HL-60 (cell line): ENCODE measurements at regions not wholly inside any gene's neighbourhood (a gene's known extent, or its start where the extent isn't known, plus 50 kb on each side); places are given as distances from the start of the nearest gene placed in this dataset.

Experiments
- GABPA ChIP-seq: IDR thresholded peaks from 2 replicates; pipeline ENCODE4 v1.6.1; 2012; ENCODE audit warnings: low read depth
- POLR2AphosphoS5 ChIP-seq: IDR thresholded peaks from 2 replicates; pipeline ENCODE4 v1.6.1; 2012; ENCODE audit warnings: low read depth
- TF ChIP-seq, protein P1 (sequence below): IDR thresholded peaks from one replicate; pipeline ENCODE4 v1.5.1; 2011; ENCODE audit warnings: low read length, control low read depth, inconsistent platforms; ENCODE audit not compliant: insufficient read depth
- TF ChIP-seq, protein P2 (sequence below): IDR thresholded peaks from 2 replicates; pipeline ENCODE4 v1.6.1; 2012; ENCODE audit warnings: low read depth; ENCODE audit not compliant: insufficient replicate concordance

DNA sequence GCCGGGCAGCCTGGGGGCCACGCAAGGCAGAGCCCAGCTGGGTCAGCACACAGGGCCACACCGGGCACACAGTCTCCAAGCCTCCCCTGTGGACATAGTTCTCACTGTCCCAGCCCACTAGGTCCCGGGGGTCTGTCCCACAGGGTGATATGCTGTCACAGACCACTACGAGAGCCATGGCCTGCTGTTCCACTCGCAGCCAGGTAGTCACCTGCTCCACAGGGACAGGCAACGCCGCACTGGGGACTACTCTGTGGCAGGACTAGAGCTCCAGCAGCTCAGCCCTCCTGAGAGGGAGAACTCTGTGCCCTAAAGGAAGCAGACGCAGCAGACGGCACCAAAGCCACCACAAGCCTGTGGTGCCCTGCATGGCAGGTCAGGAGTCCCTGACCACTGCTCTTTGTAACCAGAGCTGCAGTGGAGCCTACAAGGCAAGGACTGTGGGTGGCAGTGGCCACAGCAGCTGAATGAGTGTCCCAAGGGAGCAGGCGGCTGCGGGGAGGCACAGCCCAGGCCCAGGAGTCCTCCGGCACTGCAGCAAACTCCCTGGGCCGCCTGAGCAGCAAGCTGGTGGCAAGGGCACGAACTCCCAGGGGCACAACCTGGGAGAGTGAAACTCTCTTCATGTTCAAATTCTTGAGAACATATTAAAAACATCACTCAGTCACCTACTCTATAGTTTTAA lies 171.2 kb upstream of the GRK3 start:
- TF ChIP-seq, protein P1, sequence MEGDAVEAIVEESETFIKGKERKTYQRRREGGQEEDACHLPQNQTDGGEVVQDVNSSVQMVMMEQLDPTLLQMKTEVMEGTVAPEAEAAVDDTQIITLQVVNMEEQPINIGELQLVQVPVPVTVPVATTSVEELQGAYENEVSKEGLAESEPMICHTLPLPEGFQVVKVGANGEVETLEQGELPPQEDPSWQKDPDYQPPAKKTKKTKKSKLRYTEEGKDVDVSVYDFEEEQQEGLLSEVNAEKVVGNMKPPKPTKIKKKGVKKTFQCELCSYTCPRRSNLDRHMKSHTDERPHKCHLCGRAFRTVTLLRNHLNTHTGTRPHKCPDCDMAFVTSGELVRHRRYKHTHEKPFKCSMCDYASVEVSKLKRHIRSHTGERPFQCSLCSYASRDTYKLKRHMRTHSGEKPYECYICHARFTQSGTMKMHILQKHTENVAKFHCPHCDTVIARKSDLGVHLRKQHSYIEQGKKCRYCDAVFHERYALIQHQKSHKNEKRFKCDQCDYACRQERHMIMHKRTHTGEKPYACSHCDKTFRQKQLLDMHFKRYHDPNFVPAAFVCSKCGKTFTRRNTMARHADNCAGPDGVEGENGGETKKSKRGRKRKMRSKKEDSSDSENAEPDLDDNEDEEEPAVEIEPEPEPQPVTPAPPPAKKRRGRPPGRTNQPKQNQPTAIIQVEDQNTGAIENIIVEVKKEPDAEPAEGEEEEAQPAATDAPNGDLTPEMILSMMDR: no peak
- TF ChIP-seq POLR2AphosphoS5: no peak
- TF ChIP-seq, protein P2, sequence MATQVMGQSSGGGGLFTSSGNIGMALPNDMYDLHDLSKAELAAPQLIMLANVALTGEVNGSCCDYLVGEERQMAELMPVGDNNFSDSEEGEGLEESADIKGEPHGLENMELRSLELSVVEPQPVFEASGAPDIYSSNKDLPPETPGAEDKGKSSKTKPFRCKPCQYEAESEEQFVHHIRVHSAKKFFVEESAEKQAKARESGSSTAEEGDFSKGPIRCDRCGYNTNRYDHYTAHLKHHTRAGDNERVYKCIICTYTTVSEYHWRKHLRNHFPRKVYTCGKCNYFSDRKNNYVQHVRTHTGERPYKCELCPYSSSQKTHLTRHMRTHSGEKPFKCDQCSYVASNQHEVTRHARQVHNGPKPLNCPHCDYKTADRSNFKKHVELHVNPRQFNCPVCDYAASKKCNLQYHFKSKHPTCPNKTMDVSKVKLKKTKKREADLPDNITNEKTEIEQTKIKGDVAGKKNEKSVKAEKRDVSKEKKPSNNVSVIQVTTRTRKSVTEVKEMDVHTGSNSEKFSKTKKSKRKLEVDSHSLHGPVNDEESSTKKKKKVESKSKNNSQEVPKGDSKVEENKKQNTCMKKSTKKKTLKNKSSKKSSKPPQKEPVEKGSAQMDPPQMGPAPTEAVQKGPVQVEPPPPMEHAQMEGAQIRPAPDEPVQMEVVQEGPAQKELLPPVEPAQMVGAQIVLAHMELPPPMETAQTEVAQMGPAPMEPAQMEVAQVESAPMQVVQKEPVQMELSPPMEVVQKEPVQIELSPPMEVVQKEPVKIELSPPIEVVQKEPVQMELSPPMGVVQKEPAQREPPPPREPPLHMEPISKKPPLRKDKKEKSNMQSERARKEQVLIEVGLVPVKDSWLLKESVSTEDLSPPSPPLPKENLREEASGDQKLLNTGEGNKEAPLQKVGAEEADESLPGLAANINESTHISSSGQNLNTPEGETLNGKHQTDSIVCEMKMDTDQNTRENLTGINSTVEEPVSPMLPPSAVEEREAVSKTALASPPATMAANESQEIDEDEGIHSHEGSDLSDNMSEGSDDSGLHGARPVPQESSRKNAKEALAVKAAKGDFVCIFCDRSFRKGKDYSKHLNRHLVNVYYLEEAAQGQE: no peak
- TF ChIP-seq GABPA: no peak
